GM23338 (cell line): ENCODE measurements at regions not wholly inside any gene's neighbourhood (a gene's known extent, or its start where the extent isn't known, plus 50 kb on each side); places are given as distances from the start of the nearest gene placed in this dataset.

Experiments used
- ATAC-seq: fragments of 200-7000 bp; cut with Tn5 transposase; 3 replicates; pipeline ENCODE4 v1.9.1; 2020
- DNase-seq: peaks from one replicate; pipeline ENCODE4 v3.0.0-alpha.2; 2015; ENCODE audit warnings: low spot score
- H2AFZ ChIP-seq: fragments of 200-600 bp; sonication (generic); 2 replicates; pipeline ENCODE4 v1.8.0; 2016; ENCODE audit warnings: antibody characterized with exemption, mild to moderate bottlenecking, moderate library complexity
- H3F3A ChIP-seq: fragments of 200-600 bp; sonication (generic); replicated peaks from 2 replicates; pipeline ENCODE4 v1.8.0; 2017; ENCODE audit warnings: antibody characterized with exemption, mixed run types, low read depth
- H3K27ac ChIP-seq: fragments of 200-600 bp; sonication (generic); 2 replicates; pipeline ENCODE4 v1.6.1; 2016; ENCODE audit warnings: low read depth
- H3K27me3 ChIP-seq: fragments of 200-600 bp; sonication (generic); 2 replicates; pipeline ENCODE4 v1.8.0; 2016; ENCODE audit warnings: mild to moderate bottlenecking, mixed run types, moderate library complexity; ENCODE audit not compliant: insufficient read depth
- H3K36me3 ChIP-seq: fragments of 200-600 bp; sonication (generic); 2 replicates; pipeline ENCODE4 v1.8.0; 2016; ENCODE audit warnings: mild to moderate bottlenecking; ENCODE audit not compliant: insufficient read depth
- H3K4me1 ChIP-seq: fragments of 200-600 bp; sonication (generic); 2 replicates; pipeline ENCODE4 v1.8.0; 2016; ENCODE audit warnings: mild to moderate bottlenecking, moderate library complexity; ENCODE audit not compliant: insufficient read depth
- H3K4me2 ChIP-seq: fragments of 200-600 bp; sonication (generic); 2 replicates; pipeline ENCODE4 v1.7.1; 2017; ENCODE audit warnings: mixed run types
- H3K4me3 ChIP-seq: fragments of 200-600 bp; sonication (generic); 2 replicates; pipeline ENCODE4 v1.6.1; 2016; ENCODE audit warnings: mixed run types
- H3K79me2 ChIP-seq: fragments of 200-600 bp; sonication (generic); replicated peaks from 2 replicates; pipeline ENCODE4 v1.8.0; 2017; ENCODE audit warnings: mild to moderate bottlenecking; ENCODE audit not compliant: insufficient read depth
- H3K9me2 ChIP-seq: fragments of 200-600 bp; sonication (generic); 2 replicates; pipeline ENCODE4 v1.8.0; 2017; ENCODE audit not compliant: insufficient read depth
- H4K20me1 ChIP-seq: fragments of 200-600 bp; sonication (generic); replicated peaks from 2 replicates; pipeline ENCODE4 v1.8.0; 2017; ENCODE audit warnings: mild to moderate bottlenecking; ENCODE audit not compliant: insufficient read depth
- H3K27ac Mint-ChIP-seq: 2 replicates; pipeline ENCODE4 v1.8.0; 2020; ENCODE audit warnings: inconsistent platforms, mild to moderate bottlenecking, moderate library complexity, mixed read lengths
- H3K27me3 Mint-ChIP-seq: 3 replicates; pipeline ENCODE4 v1.8.0; 2022; ENCODE audit warnings: low read depth, mild to moderate bottlenecking, moderate library complexity, mixed read lengths, inconsistent platforms; ENCODE audit not compliant: insufficient read depth, poor library complexity
- H3K36me3 Mint-ChIP-seq: 3 replicates; pipeline ENCODE4 v1.8.0; 2021; ENCODE audit warnings: low read depth, mild to moderate bottlenecking, inconsistent platforms, moderate library complexity, mixed read lengths
- H3K4me1 Mint-ChIP-seq: 3 replicates; pipeline ENCODE4 v1.8.0; 2020; ENCODE audit warnings: mild to moderate bottlenecking, inconsistent platforms, mixed read lengths
- H3K4me3 Mint-ChIP-seq: 3 replicates; pipeline ENCODE4 v1.8.0; 2021; ENCODE audit warnings: moderate library complexity, mild to moderate bottlenecking, inconsistent platforms, mixed read lengths
- H3K9me3 Mint-ChIP-seq: 3 replicates; pipeline ENCODE4 v1.8.0; 2020; ENCODE audit warnings: moderate library complexity, mild to moderate bottlenecking, inconsistent platforms, mixed read lengths
- CREB1 ChIP-seq: fragments of 250-450 bp; sonication (Bioruptor Pico); IDR thresholded peaks from 2 replicates; pipeline ENCODE4 v1.5.0; 2020; ENCODE audit warnings: low read depth, mild to moderate bottlenecking, moderate library complexity
- EZH2phosphoT487 ChIP-seq: fragments of 200-600 bp; sonication (generic); IDR thresholded peaks from one replicate; pipeline ENCODE4 v1.8.1; 2018; ENCODE audit warnings: antibody characterized with exemption; ENCODE audit not compliant: unreplicated experiment
- JUNB ChIP-seq: IDR thresholded peaks from one replicate; pipeline ENCODE4 v1.6.1; 2016; ENCODE audit warnings: antibody characterized with exemption; ENCODE audit not compliant: unreplicated experiment
- POLR2AphosphoS5 ChIP-seq: IDR thresholded peaks from 2 replicates; pipeline ENCODE4 v1.6.1; 2016; ENCODE audit warnings: antibody characterized with exemption, low read depth
- ZNF331 ChIP-seq: fragments of 250-450 bp; sonication (Bioruptor Pico); IDR thresholded peaks from 2 replicates; pipeline ENCODE4 v1.5.0; 2020; ENCODE audit warnings: low read depth, mild to moderate bottlenecking, moderate library complexity
- TF ChIP-seq, protein P1 (sequence below): IDR thresholded peaks from 2 replicates; pipeline ENCODE4 v1.6.1; 2016; ENCODE audit warnings: antibody characterized with exemption
- TF ChIP-seq, protein P2 (sequence below), 2 experiments: fragments of 200-600 bp in 1 of 2; sonication (generic) in 1 of 2; conservative IDR thresholded peaks; 2 replicates each; pipeline versions ENCODE4 v1.5.1 to v1.6.1; 2016 to 2017; ENCODE audit warnings: antibody characterized with exemption in 2 of 2, low read depth in 2 of 2, mild to moderate bottlenecking in 2 of 2, moderate library complexity in 1 of 2
- TF ChIP-seq, protein P3 (sequence below): fragments of 250-450 bp; sonication (Bioruptor Pico); IDR thresholded peaks from 2 replicates; pipeline ENCODE4 v1.5.0; 2020; ENCODE audit warnings: mild to moderate bottlenecking, moderate library complexity

DNA sequence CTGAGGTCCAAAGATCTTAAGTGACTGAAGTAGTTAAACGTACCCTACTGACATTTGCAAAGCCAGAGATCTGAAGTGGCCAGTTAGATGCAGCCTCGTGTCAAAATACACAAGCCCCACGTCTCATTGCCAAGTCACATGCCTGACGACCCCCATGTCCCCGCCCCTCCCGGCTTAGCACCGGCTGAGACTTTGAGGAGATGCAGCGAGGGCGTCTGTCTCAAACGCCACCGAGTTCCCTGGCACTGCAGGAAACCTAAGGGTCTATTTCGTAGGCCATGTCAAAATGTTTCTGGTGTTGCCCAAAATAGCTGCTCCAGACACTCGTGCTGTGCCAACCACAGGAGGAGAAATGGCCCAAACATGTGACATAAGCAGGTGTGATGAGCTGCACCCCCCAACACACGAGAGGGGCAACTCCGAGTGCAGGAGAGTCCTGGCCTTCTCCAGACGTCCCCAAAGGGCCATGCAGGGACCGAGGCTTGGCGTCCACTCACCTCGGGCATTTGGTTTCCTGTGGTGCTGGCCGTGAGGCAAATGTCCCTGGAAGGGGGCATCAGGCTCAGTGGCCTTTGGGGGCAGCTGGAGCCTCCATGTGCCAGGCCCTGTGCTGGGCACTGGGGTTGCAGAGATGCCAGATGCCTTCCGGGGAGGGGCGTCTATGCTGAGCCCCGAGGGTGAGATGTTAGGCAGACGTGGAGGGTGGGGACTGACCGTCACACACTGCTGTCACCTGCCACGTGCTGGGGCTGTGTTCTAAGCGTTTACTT is 67.0 kb downstream of the MATN1 start:
- no peak for DNase-seq
- Mint-ChIP-seq H3K4me3 (no peak overlapping the region), H3K36me3 (peaks cover 8% of the 10 kb centered on the region; the same call in 2 of the 3 replicates), H3K4me1 (peaks cover 8% of the 10 kb centered on the region), H3K9me3 (peaks cover 18% of the 10 kb centered on the region), H3K27me3 (peaks cover 9% of the 10 kb centered on the region), H3K27ac (no peak overlapping the region)
- TF ChIP-seq, protein P1, sequence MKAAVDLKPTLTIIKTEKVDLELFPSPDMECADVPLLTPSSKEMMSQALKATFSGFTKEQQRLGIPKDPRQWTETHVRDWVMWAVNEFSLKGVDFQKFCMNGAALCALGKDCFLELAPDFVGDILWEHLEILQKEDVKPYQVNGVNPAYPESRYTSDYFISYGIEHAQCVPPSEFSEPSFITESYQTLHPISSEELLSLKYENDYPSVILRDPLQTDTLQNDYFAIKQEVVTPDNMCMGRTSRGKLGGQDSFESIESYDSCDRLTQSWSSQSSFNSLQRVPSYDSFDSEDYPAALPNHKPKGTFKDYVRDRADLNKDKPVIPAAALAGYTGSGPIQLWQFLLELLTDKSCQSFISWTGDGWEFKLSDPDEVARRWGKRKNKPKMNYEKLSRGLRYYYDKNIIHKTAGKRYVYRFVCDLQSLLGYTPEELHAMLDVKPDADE = no peak
- TF ChIP-seq POLR2AphosphoS5 (no peak), EZH2phosphoT487 (no peak)
- H3K36me3 ChIP-seq = no peaks in the 10 kb centered on the region
- no peaks in the 10 kb centered on the region for H3K79me2 ChIP-seq
- ATAC-seq = no peak
- no peaks in the 10 kb centered on the region for H3F3A ChIP-seq
- H2AFZ ChIP-seq = no peak overlapping the region
- no peak overlapping the region for H3K4me2 ChIP-seq
- no peaks in the 10 kb centered on the region for H4K20me1 ChIP-seq
- H3K9me2 ChIP-seq = no peaks in the 10 kb centered on the region
- H3K27ac ChIP-seq = no peak overlapping the region
- H3K27me3 ChIP-seq = no peaks in the 10 kb centered on the region
- H3K4me1 ChIP-seq = no peaks in the 10 kb centered on the region
- no peak overlapping the region for H3K4me3 ChIP-seq

DNA sequence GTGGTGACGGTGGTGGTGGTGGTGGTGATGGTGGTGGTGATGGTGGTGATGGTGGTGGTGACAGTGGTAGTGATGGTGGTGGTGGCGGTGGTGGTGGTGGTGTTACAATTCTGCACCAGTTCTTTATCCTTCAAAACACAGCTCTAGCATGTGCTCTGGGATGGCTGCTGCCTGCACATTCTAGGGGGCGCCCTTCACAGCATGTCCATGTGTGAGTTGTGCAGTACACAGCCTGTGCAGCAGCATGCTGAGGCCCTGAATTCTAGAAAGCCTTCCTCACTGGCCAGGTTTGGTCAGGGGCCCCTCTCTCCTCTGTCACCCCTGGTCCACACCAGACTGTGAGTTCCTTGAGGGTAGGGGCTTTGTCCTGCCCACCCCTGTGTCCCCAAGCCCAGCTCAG is 67.7 kb downstream of the MATN1 start:
- Histone ChIP-seq H3K9me2 (no peaks in the 10 kb centered on the region), H4K20me1 (no peaks in the 10 kb centered on the region), H3K4me3 (no peak overlapping the region), H3K27ac (no peak overlapping the region), H3K79me2 (no peaks in the 10 kb centered on the region), H3K36me3 (no peaks in the 10 kb centered on the region), H3K4me2 (no peak overlapping the region), H3K27me3 (no peaks in the 10 kb centered on the region), H2AFZ (no peak overlapping the region), H3K4me1 (no peaks in the 10 kb centered on the region), H3F3A (no peaks in the 10 kb centered on the region)
- TF ChIP-seq, protein P2, sequence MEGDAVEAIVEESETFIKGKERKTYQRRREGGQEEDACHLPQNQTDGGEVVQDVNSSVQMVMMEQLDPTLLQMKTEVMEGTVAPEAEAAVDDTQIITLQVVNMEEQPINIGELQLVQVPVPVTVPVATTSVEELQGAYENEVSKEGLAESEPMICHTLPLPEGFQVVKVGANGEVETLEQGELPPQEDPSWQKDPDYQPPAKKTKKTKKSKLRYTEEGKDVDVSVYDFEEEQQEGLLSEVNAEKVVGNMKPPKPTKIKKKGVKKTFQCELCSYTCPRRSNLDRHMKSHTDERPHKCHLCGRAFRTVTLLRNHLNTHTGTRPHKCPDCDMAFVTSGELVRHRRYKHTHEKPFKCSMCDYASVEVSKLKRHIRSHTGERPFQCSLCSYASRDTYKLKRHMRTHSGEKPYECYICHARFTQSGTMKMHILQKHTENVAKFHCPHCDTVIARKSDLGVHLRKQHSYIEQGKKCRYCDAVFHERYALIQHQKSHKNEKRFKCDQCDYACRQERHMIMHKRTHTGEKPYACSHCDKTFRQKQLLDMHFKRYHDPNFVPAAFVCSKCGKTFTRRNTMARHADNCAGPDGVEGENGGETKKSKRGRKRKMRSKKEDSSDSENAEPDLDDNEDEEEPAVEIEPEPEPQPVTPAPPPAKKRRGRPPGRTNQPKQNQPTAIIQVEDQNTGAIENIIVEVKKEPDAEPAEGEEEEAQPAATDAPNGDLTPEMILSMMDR (conservative IDR thresholded peaks at IDR 0.05; ENCODE audit: low read depth in 2 of 2) = peak in 1 of 2 experiments; percentile 34; a peak in 1 of 4 replicates
- TF ChIP-seq, protein P3, sequence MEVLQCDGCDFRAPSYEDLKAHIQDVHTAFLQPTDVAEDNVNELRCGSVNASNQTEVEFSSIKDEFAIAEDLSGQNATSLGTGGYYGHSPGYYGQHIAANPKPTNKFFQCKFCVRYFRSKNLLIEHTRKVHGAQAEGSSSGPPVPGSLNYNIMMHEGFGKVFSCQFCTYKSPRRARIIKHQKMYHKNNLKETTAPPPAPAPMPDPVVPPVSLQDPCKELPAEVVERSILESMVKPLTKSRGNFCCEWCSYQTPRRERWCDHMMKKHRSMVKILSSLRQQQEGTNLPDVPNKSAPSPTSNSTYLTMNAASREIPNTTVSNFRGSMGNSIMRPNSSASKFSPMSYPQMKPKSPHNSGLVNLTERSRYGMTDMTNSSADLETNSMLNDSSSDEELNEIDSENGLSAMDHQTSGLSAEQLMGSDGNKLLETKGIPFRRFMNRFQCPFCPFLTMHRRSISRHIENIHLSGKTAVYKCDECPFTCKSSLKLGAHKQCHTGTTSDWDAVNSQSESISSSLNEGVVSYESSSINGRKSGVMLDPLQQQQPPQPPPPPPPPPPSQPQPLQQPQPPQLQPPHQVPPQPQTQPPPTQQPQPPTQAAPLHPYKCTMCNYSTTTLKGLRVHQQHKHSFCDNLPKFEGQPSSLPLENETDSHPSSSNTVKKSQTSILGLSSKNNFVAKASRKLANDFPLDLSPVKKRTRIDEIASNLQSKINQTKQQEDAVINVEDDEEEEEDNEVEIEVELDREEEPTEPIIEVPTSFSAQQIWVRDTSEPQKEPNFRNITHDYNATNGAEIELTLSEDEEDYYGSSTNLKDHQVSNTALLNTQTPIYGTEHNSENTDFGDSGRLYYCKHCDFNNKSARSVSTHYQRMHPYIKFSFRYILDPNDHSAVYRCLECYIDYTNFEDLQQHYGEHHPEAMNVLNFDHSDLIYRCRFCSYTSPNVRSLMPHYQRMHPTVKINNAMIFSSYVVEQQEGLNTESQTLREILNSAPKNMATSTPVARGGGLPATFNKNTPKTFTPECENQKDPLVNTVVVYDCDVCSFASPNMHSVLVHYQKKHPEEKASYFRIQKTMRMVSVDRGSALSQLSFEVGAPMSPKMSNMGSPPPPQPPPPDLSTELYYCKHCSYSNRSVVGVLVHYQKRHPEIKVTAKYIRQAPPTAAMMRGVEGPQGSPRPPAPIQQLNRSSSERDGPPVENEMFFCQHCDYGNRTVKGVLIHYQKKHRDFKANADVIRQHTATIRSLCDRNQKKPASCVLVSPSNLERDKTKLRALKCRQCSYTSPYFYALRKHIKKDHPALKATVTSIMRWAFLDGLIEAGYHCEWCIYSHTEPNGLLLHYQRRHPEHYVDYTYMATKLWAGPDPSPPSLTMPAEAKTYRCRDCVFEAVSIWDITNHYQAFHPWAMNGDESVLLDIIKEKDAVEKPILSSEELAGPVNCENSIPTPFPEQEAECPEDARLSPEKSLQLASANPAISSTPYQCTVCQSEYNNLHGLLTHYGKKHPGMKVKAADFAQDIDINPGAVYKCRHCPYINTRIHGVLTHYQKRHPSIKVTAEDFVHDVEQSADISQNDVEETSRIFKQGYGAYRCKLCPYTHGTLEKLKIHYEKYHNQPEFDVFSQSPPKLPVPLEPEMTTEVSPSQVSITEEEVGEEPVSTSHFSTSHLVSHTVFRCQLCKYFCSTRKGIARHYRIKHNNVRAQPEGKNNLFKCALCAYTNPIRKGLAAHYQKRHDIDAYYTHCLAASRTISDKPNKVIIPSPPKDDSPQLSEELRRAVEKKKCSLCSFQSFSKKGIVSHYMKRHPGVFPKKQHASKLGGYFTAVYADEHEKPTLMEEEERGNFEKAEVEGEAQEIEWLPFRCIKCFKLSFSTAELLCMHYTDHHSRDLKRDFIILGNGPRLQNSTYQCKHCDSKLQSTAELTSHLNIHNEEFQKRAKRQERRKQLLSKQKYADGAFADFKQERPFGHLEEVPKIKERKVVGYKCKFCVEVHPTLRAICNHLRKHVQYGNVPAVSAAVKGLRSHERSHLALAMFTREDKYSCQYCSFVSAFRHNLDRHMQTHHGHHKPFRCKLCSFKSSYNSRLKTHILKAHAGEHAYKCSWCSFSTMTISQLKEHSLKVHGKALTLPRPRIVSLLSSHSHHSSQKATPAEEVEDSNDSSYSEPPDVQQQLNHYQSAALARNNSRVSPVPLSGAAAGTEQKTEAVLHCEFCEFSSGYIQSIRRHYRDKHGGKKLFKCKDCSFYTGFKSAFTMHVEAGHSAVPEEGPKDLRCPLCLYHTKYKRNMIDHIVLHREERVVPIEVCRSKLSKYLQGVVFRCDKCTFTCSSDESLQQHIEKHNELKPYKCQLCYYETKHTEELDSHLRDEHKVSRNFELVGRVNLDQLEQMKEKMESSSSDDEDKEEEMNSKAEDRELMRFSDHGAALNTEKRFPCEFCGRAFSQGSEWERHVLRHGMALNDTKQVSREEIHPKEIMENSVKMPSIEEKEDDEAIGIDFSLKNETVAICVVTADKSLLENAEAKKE (CRISPR knock-in tag) = no peak
- TF ChIP-seq JUNB = no peak
- TF ChIP-seq ZNF331 (CRISPR knock-in tag) = no peak
- TF ChIP-seq CREB1 (CRISPR knock-in tag) = no peak
- no peak for TF ChIP-seq POLR2AphosphoS5
- H3K4me1 Mint-ChIP-seq = peaks cover 8% of the 10 kb centered on the region
- H3K9me3 Mint-ChIP-seq = peaks cover 18% of the 10 kb centered on the region
- no peak for ATAC-seq
- peaks cover 8% of the 10 kb centered on the region; the same call in 2 of the 3 replicates for H3K36me3 Mint-ChIP-seq
- H3K27ac Mint-ChIP-seq = no peak overlapping the region
- DNase-seq = no peak
- H3K4me3 Mint-ChIP-seq = no peak overlapping the region
- peaks cover 9% of the 10 kb centered on the region for H3K27me3 Mint-ChIP-seq
